CD14-positive monocyte (primary cell): ENCODE measurements at regions not wholly inside any gene's neighbourhood (a gene's known extent, or its start where the extent isn't known, plus 50 kb on each side); places are given as distances from the start of the nearest gene placed in this dataset.
"Not testable (repeated sequence)": the region's sequence is repeated elsewhere in the genome, so short reads cannot be mapped to it uniquely, and the experiment has no call there.

Experiments
- DNase-seq, 3 donors: peaks; one replicate each; pipeline ENCODE4 v3.0.0-alpha.2; 2011 to 2022
- H2AFZ ChIP-seq: 2 replicates; pipeline ENCODE4 v1.6.0; 2012; ENCODE audit warnings: mild to moderate bottlenecking, low read depth, low read length, inconsistent platforms; ENCODE audit not compliant: insufficient read depth, poor library complexity, severe bottlenecking
- H3K27ac ChIP-seq, 2 donors: 1 replicate in 1 of 2; 2 replicates in 1 of 2; pipeline ENCODE4 v1.5.1; 2012 to 2013; ENCODE audit warnings: low read length in 2 of 2, control low read depth in 1 of 2, inconsistent platforms in 1 of 2, low read depth in 1 of 2, mild to moderate bottlenecking in 1 of 2
- H3K27me3 ChIP-seq, 2 donors: one replicate each; pipeline versions ENCODE4 v1.6.0 to v1.6.1; 2011 to 2013; ENCODE audit warnings: low read length in 2 of 2; ENCODE audit not compliant: control insufficient read depth in 2 of 2, insufficient read depth in 2 of 2
- H3K36me3 ChIP-seq, 2 donors: replicated peaks in 1 of 2; 1 replicate in 1 of 2; 2 replicates in 1 of 2; pipeline versions ENCODE4 v1.5.1 to v1.6.1; 2012 to 2013; ENCODE audit warnings: low read length in 2 of 2, control low read depth in 1 of 2, inconsistent platforms in 1 of 2, mild to moderate bottlenecking in 1 of 2; ENCODE audit not compliant: insufficient read depth in 2 of 2, control insufficient read depth in 1 of 2
- H3K4me1 ChIP-seq, 2 donors: 1 replicate in 1 of 2; 2 replicates in 1 of 2; pipeline versions ENCODE4 v1.5.1 to v1.6.1; 2012 to 2013; ENCODE audit warnings: low read length in 2 of 2, control low read depth in 1 of 2, inconsistent platforms in 1 of 2, mild to moderate bottlenecking in 1 of 2, moderate library complexity in 1 of 2; ENCODE audit not compliant: insufficient read depth in 2 of 2, control insufficient read depth in 1 of 2
- H3K4me2 ChIP-seq: replicated peaks from 2 replicates; pipeline ENCODE3; 2012; ENCODE audit warnings: low read length, moderate library complexity, mild to moderate bottlenecking; ENCODE audit not compliant: poor library complexity, severe bottlenecking; ENCODE audit errors: extremely low read depth
- H3K4me3 ChIP-seq, 3 experiments: fragments of 200-600 bp in 1 of 3; sonication (generic) in 1 of 3; replicated peaks in 1 of 3; 1 replicate in 2 of 3; 2 replicates in 1 of 3; pipeline ENCODE4 v1.5.1; 2011 to 2013; ENCODE audit warnings: low read length in 3 of 3, mild to moderate bottlenecking in 3 of 3, control low read depth in 2 of 3, low read depth in 2 of 3, inconsistent platforms in 1 of 3, moderate library complexity in 1 of 3
- H3K79me2 ChIP-seq: 2 replicates; pipeline ENCODE4 v1.6.0; 2012; ENCODE audit warnings: mild to moderate bottlenecking, control low read depth, inconsistent platforms, low read length, moderate library complexity; ENCODE audit not compliant: insufficient read depth
- H3K9ac ChIP-seq: 2 replicates; pipeline ENCODE4 v1.6.0; 2017; ENCODE audit warnings: low read length, mild to moderate bottlenecking; ENCODE audit not compliant: insufficient read depth, poor library complexity, severe bottlenecking
- H3K9me3 ChIP-seq, 2 donors: replicated peaks in 1 of 2; 1 replicate in 1 of 2; 2 replicates in 1 of 2; pipeline versions ENCODE4 v1.5.1 to v1.6.1; 2012 to 2013; ENCODE audit warnings: low read length in 2 of 2, control low read depth in 1 of 2; ENCODE audit not compliant: control insufficient read depth in 1 of 2, insufficient read depth in 1 of 2
- H4K20me1 ChIP-seq: 2 replicates; pipeline ENCODE4 v1.6.0; 2012; ENCODE audit warnings: mild to moderate bottlenecking, low read length, control low read depth, moderate library complexity; ENCODE audit not compliant: insufficient read depth
- H3K27ac Mint-ChIP-seq, 7 donors: one replicate each; pipeline ENCODE4 v1.8.0; 2020; ENCODE audit warnings: mild to moderate bottlenecking in 7 of 7, mixed read lengths in 7 of 7, moderate library complexity in 6 of 7, inconsistent platforms in 2 of 7
- H3K27me3 Mint-ChIP-seq, 3 donors: one replicate each; pipeline ENCODE4 v1.8.0; 2021 to 2022; ENCODE audit warnings: low read depth in 3 of 3, mild to moderate bottlenecking in 3 of 3, mixed read lengths in 3 of 3, moderate library complexity in 3 of 3, inconsistent platforms in 1 of 3
- H3K36me3 Mint-ChIP-seq, 2 donors: one replicate each; pipeline ENCODE4 v1.8.0; 2020; ENCODE audit warnings: mixed read lengths in 2 of 2, inconsistent platforms in 1 of 2, mild to moderate bottlenecking in 1 of 2
- H3K4me1 Mint-ChIP-seq: one replicate; pipeline ENCODE4 v1.8.0; 2020; ENCODE audit warnings: mild to moderate bottlenecking, mixed read lengths
- H3K4me3 Mint-ChIP-seq, 2 donors: one replicate each; pipeline ENCODE4 v1.8.0; 2020; ENCODE audit warnings: mild to moderate bottlenecking in 2 of 2, mixed read lengths in 2 of 2, moderate library complexity in 1 of 2
- H3K9me3 Mint-ChIP-seq, 7 donors: one replicate each; pipeline ENCODE4 v1.8.0; 2020 to 2022; ENCODE audit warnings: mixed read lengths in 7 of 7, mild to moderate bottlenecking in 6 of 7, moderate library complexity in 6 of 7, inconsistent platforms in 2 of 7
- WGBS: methylation state at CpG from one replicate; pipeline ENCODE4 v1.1.5; 2013; ENCODE audit warnings: missing lambda C conversion rate; ENCODE audit not compliant: insufficient coverage; 5-methylcytosine and 5-hydroxymethylcytosine counted together
- intact Hi-C, 2 donors: fragments of 100-400 bp; cut with micrococcal nuclease; formaldehyde crosslinking; loops; one replicate each; pipeline versions ENCODE4 v1.15.0 to v1.15.1; 2023
- TF ChIP-seq, protein P1 (sequence below): fragments of 200-600 bp; IDR thresholded peaks from one replicate; pipeline ENCODE4 v1.8.0; 2022; ENCODE audit warnings: antibody characterized with exemption, mild to moderate bottlenecking

DNA sequence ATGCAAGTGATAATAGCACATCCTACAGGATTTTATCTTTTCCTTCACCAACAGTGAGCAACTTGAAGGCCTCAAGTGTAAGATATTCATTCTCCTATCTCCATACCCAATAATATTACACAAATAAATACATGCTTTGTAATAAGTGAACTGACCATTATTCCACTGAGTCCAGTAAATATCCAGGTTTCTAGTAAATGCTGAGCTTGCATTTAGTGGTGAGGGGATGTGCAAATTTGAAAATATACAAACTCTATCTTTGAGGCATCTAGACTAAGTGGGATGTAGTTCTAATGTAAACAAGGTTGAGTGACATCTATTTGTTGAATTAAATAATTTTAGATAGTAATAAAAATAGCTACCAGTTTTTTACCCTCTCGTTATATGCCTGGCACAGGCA, 587.6 kb upstream of the IL12A start:
- no peaks in the 10 kb centered on the region for H3K36me3 ChIP-seq
- no peak overlapping the region for H3K27ac Mint-ChIP-seq
- H3K4me3 Mint-ChIP-seq: no peak overlapping the region
- H3K27me3 Mint-ChIP-seq: no peaks in the 10 kb centered on the region
- no peak overlapping the region for H3K27ac ChIP-seq
- H4K20me1 ChIP-seq: no peaks in the 10 kb centered on the region
- H3K4me1 ChIP-seq: no peaks in the 10 kb centered on the region
- no peaks in the 10 kb centered on the region for H3K4me1 Mint-ChIP-seq
- peaks cover 0 to 8% of the 10 kb centered on the region in 2 donors for H3K9me3 ChIP-seq
- no peak overlapping the region for H3K9ac ChIP-seq
- no peaks in the 10 kb centered on the region for H3K36me3 Mint-ChIP-seq
- no peak overlapping the region for H2AFZ ChIP-seq
- H3K4me3 ChIP-seq: no peak overlapping the region
- no CpG with 5 or more reads among the region's 1 CpG for WGBS
- H3K79me2 ChIP-seq: no peaks in the 10 kb centered on the region
- TF ChIP-seq, protein P1, sequence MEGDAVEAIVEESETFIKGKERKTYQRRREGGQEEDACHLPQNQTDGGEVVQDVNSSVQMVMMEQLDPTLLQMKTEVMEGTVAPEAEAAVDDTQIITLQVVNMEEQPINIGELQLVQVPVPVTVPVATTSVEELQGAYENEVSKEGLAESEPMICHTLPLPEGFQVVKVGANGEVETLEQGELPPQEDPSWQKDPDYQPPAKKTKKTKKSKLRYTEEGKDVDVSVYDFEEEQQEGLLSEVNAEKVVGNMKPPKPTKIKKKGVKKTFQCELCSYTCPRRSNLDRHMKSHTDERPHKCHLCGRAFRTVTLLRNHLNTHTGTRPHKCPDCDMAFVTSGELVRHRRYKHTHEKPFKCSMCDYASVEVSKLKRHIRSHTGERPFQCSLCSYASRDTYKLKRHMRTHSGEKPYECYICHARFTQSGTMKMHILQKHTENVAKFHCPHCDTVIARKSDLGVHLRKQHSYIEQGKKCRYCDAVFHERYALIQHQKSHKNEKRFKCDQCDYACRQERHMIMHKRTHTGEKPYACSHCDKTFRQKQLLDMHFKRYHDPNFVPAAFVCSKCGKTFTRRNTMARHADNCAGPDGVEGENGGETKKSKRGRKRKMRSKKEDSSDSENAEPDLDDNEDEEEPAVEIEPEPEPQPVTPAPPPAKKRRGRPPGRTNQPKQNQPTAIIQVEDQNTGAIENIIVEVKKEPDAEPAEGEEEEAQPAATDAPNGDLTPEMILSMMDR: no peak
- DNase-seq: no peak
- intact Hi-C loops: no loop called here
- no peaks in the 10 kb centered on the region for H3K27me3 ChIP-seq
- no peak overlapping the region for H3K4me2 ChIP-seq
- peaks cover 2 to 16% (median 14%) of the 10 kb centered on the region in 7 donors for H3K9me3 Mint-ChIP-seq

DNA sequence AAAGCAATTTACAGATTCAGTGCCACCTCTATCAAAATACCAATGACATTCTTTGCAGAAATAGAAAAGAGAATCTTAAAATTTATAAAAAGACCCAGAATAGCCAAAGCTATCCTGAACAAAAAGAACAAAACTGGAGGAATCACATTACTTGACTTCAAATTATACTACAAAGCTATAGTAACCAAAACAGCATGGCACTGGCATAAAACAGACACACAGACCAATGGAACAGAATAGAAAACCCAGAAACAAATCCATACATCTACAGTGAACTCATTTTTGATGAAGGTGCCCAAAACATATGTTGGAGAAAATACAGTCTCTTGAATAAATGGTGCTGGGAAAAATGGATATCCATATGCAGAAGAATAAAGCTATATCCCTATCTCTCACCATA, 578.9 kb upstream of the IL12A start:
- H3K36me3 Mint-ChIP-seq, H3K9me3 Mint-ChIP-seq, H3K4me3 Mint-ChIP-seq, DNase-seq, H3K36me3 ChIP-seq, H3K27me3 ChIP-seq, H3K9ac ChIP-seq, H3K4me3 ChIP-seq, H2AFZ ChIP-seq, intact Hi-C loops, H3K79me2 ChIP-seq, H3K27me3 Mint-ChIP-seq, H4K20me1 ChIP-seq, H3K27ac ChIP-seq, H3K9me3 ChIP-seq, H3K27ac Mint-ChIP-seq, H3K4me1 ChIP-seq, H3K4me2 ChIP-seq, H3K4me1 Mint-ChIP-seq: not testable (repeated sequence)
